ENCODE measurements at regions not wholly inside any gene's neighbourhood (a gene's known extent, or its start where the extent isn't known, plus 50 kb on each side); places are given as distances from the start of the nearest gene placed in this dataset.

GRCh38 chr21:17451364-17451891, 61.4 kb upstream of the CXADR start:
- no peak overlapping the region for H3K27ac Mint-ChIP-seq
- peaks cover under 1% of the 10 kb centered on the region for H3K36me3 Mint-ChIP-seq (ENCODE audit: low read depth)
- H3K27me3 Mint-ChIP-seq: peaks cover 19% of the 10 kb centered on the region
- H3K4me1 Mint-ChIP-seq: peaks cover 6% of the 10 kb centered on the region
- H3K4me3 Mint-ChIP-seq: no peak overlapping the region
- H3K9me3 ChIP-seq (ENCODE audit: control insufficient read depth, low read length, poor library complexity, severe bottlenecking): no peaks in the 10 kb centered on the region
- DNase-seq: no peak
- ATAC-seq: no peak

GRCh38 chr21:17454315-17455027, 58.4 kb upstream of the CXADR start:
- DNase-seq (no peak), ATAC-seq (no peak)
- Mint-ChIP-seq H3K4me3 (no peak overlapping the region), H3K27me3 (peaks cover 26% of the 10 kb centered on the region), H3K4me1 (peaks cover 8% of the 10 kb centered on the region), H3K27ac (peak overlapping the region; percentile 24), H3K36me3 (ENCODE audit: low read depth) (peaks cover 2% of the 10 kb centered on the region)
- no peaks in the 10 kb centered on the region for H3K9me3 ChIP-seq (ENCODE audit: control insufficient read depth, low read length, poor library complexity, severe bottlenecking)

- peaks cover 23% of the 10 kb centered on the region for H3K27me3 Mint-ChIP-seq
- H3K27ac Mint-ChIP-seq: peak overlapping the region; percentile 24
- DNase-seq: no peak
- no peaks in the 10 kb centered on the region for H3K9me3 ChIP-seq (ENCODE audit: control insufficient read depth, low read length, poor library complexity, severe bottlenecking)
- peaks cover 2% of the 10 kb centered on the region for H3K36me3 Mint-ChIP-seq (ENCODE audit: low read depth)
- H3K4me1 Mint-ChIP-seq: peaks cover 8% of the 10 kb centered on the region
- H3K4me3 Mint-ChIP-seq: no peak overlapping the region
- ATAC-seq: no peak
Measured at GRCh38 chr21:17455028-17455353, 57.9 kb upstream of the CXADR start.

GRCh38 chr21:17455451-17455850, 57.4 kb upstream of the CXADR start:
- Mint-ChIP-seq H3K27ac (no peak overlapping the region), H3K27me3 (peaks cover 19% of the 10 kb centered on the region), H3K4me3 (no peak overlapping the region), H3K36me3 (ENCODE audit: low read depth) (peaks cover 2% of the 10 kb centered on the region), H3K4me1 (peaks cover 8% of the 10 kb centered on the region)
- ATAC-seq: no peak
- no peak for DNase-seq
- no peaks in the 10 kb centered on the region for H3K9me3 ChIP-seq (ENCODE audit: control insufficient read depth, low read length, poor library complexity, severe bottlenecking)

GRCh38 chr21:17458279-17458678, 54.6 kb upstream of the CXADR start:
- ATAC-seq (no peak), DNase-seq (no peak)
- Mint-ChIP-seq H3K36me3 (ENCODE audit: low read depth) (peaks cover 2% of the 10 kb centered on the region), H3K27ac (no peak overlapping the region), H3K4me1 (peaks cover 8% of the 10 kb centered on the region), H3K27me3 (peaks cover 24% of the 10 kb centered on the region), H3K4me3 (no peak overlapping the region)
- H3K9me3 ChIP-seq (ENCODE audit: control insufficient read depth, low read length, poor library complexity, severe bottlenecking): no peaks in the 10 kb centered on the region

GRCh38 chr21:17460094-17460493, 52.7 kb upstream of the CXADR start:
- ATAC-seq: no peak
- H3K9me3 ChIP-seq (ENCODE audit: control insufficient read depth, low read length, poor library complexity, severe bottlenecking): no peaks in the 10 kb centered on the region
- Mint-ChIP-seq H3K36me3 (ENCODE audit: low read depth) (peaks cover 2% of the 10 kb centered on the region), H3K27me3 (peaks cover 24% of the 10 kb centered on the region), H3K27ac (no peak overlapping the region), H3K4me3 (no peak overlapping the region), H3K4me1 (peaks cover 2% of the 10 kb centered on the region)
- no peak for DNase-seq

GRCh38 chr21:17461014-17461413, 51.8 kb upstream of the CXADR start:
- H3K27me3 Mint-ChIP-seq: peaks cover 24% of the 10 kb centered on the region
- H3K4me1 Mint-ChIP-seq: peaks cover 2% of the 10 kb centered on the region
- H3K9me3 ChIP-seq (ENCODE audit: control insufficient read depth, low read length, poor library complexity, severe bottlenecking): no peaks in the 10 kb centered on the region
- H3K27ac Mint-ChIP-seq: no peak overlapping the region
- H3K4me3 Mint-ChIP-seq: no peak overlapping the region
- ATAC-seq: no peak
- H3K36me3 Mint-ChIP-seq (ENCODE audit: low read depth): peaks cover 2% of the 10 kb centered on the region
- DNase-seq: no peak

GRCh38 chr21:17461582-17461981, 51.3 kb upstream of the CXADR start:
- no peak overlapping the region for H3K4me3 Mint-ChIP-seq
- DNase-seq (no peak), ATAC-seq (no peak)
- H3K27me3 Mint-ChIP-seq: peaks cover 20% of the 10 kb centered on the region
- no peak overlapping the region for H3K27ac Mint-ChIP-seq
- H3K9me3 ChIP-seq (ENCODE audit: control insufficient read depth, low read length, poor library complexity, severe bottlenecking): no peaks in the 10 kb centered on the region
- H3K4me1 Mint-ChIP-seq: peaks cover under 1% of the 10 kb centered on the region
- no peaks in the 10 kb centered on the region for H3K36me3 Mint-ChIP-seq (ENCODE audit: low read depth)

GRCh38 chr21:17462276-17462981, 50.4 kb upstream of the CXADR start:
- Mint-ChIP-seq H3K36me3 (ENCODE audit: low read depth) (no peaks in the 10 kb centered on the region), H3K4me3 (no peak overlapping the region), H3K4me1 (no peaks in the 10 kb centered on the region), H3K27ac (no peak overlapping the region), H3K27me3 (peaks cover 20% of the 10 kb centered on the region)
- ATAC-seq (no peak), DNase-seq (no peak)
- no peaks in the 10 kb centered on the region for H3K9me3 ChIP-seq (ENCODE audit: control insufficient read depth, low read length, poor library complexity, severe bottlenecking)

Measured in T-helper 17 cell (primary cell).